ENCODE measurements at regions not wholly inside any gene's neighbourhood (a gene's known extent, or its start where the extent isn't known, plus 50 kb on each side); places are given as distances from the start of the nearest gene placed in this dataset.

- ATAC-seq (ENCODE audit: insufficient read depth, low read depth), result no peak
- Histone ChIP-seq H3K27ac (ENCODE audit: low read length) (no peak overlapping the region), H3K9ac (ENCODE audit: low read depth, low read length) (no peak overlapping the region), H3K9me3 (ENCODE audit: insufficient read depth, low read length, severe bottlenecking) (no peaks in the 10 kb centered on the region), H3K4me1 (ENCODE audit: insufficient read depth, low read length) (no peaks in the 10 kb centered on the region), H3K27me3 (ENCODE audit: insufficient read depth, low read length, poor library complexity) (peaks cover 2% of the 10 kb centered on the region), H3K79me2 (ENCODE audit: insufficient read depth, low read length) (no peaks in the 10 kb centered on the region), H4K20me1 (ENCODE audit: insufficient read depth, low read length) (no peaks in the 10 kb centered on the region), H3K4me2 (ENCODE audit: insufficient read depth, low read length) (no peak overlapping the region), H3K36me3 (ENCODE audit: insufficient read depth, low read length) (no peaks in the 10 kb centered on the region), H2AFZ (ENCODE audit: low read depth, low read length) (no peak overlapping the region), H3K4me3 (ENCODE audit: low read depth in 1 of 2, low read length in 2 of 2) (no peak overlapping the region)
- TF ChIP-seq EZH2 (IDR thresholded peaks at IDR 0.05; ENCODE audit: borderline replicate concordance, low read depth, low read length, severe bottlenecking) (no peak), CTCF (IDR thresholded peaks at IDR 0.05; ENCODE audit: borderline replicate concordance, extremely low read depth, low read length, poor library complexity, severe bottlenecking) (no peak)
- no peak for DNase-seq
Observed at GRCh38 chr17:27398691-27399090, 57.6 kb upstream of the KSR1 start.

- DNase-seq (no peak), ATAC-seq (ENCODE audit: insufficient read depth, low read depth) (no peak)
- Histone ChIP-seq H3K4me2 (ENCODE audit: insufficient read depth, low read length) (no peak overlapping the region), H3K4me3 (ENCODE audit: low read depth in 1 of 2, low read length in 2 of 2) (no peak overlapping the region), H3K79me2 (ENCODE audit: insufficient read depth, low read length) (no peaks in the 10 kb centered on the region), H3K4me1 (ENCODE audit: insufficient read depth, low read length) (no peaks in the 10 kb centered on the region), H4K20me1 (ENCODE audit: insufficient read depth, low read length) (no peaks in the 10 kb centered on the region), H3K36me3 (ENCODE audit: insufficient read depth, low read length) (no peaks in the 10 kb centered on the region), H3K27me3 (ENCODE audit: insufficient read depth, low read length, poor library complexity) (no peaks in the 10 kb centered on the region), H2AFZ (ENCODE audit: low read depth, low read length) (no peak overlapping the region), H3K9me3 (ENCODE audit: insufficient read depth, low read length, severe bottlenecking) (no peaks in the 10 kb centered on the region), H3K27ac (ENCODE audit: low read length) (no peak overlapping the region), H3K9ac (ENCODE audit: low read depth, low read length) (no peak overlapping the region)
- TF ChIP-seq CTCF (IDR thresholded peaks at IDR 0.05; ENCODE audit: borderline replicate concordance, extremely low read depth, low read length, poor library complexity, severe bottlenecking) (no peak), EZH2 (IDR thresholded peaks at IDR 0.05; ENCODE audit: borderline replicate concordance, low read depth, low read length, severe bottlenecking) (no peak)
Observed at GRCh38 chr17:27400991-27401390, 55.3 kb upstream of the KSR1 start.

- no peaks in the 10 kb centered on the region for H3K9me3 ChIP-seq (ENCODE audit: insufficient read depth, low read length, severe bottlenecking)
- no peak overlapping the region for H3K4me2 ChIP-seq (ENCODE audit: insufficient read depth, low read length)
- no peak overlapping the region for H3K4me3 ChIP-seq (ENCODE audit: low read depth in 1 of 2, low read length in 2 of 2)
- no peaks in the 10 kb centered on the region for H3K79me2 ChIP-seq (ENCODE audit: insufficient read depth, low read length)
- no peaks in the 10 kb centered on the region for H4K20me1 ChIP-seq (ENCODE audit: insufficient read depth, low read length)
- H3K36me3 ChIP-seq (ENCODE audit: insufficient read depth, low read length), result no peaks in the 10 kb centered on the region
- DNase-seq, result no peak
- no peak overlapping the region for H2AFZ ChIP-seq (ENCODE audit: low read depth, low read length)
- no peak for TF ChIP-seq EZH2 (IDR thresholded peaks at IDR 0.05; ENCODE audit: borderline replicate concordance, low read depth, low read length, severe bottlenecking)
- no peak for TF ChIP-seq CTCF (IDR thresholded peaks at IDR 0.05; ENCODE audit: borderline replicate concordance, extremely low read depth, low read length, poor library complexity, severe bottlenecking)
- no peaks in the 10 kb centered on the region for H3K4me1 ChIP-seq (ENCODE audit: insufficient read depth, low read length)
- H3K9ac ChIP-seq (ENCODE audit: low read depth, low read length), result no peak overlapping the region
- no peak for ATAC-seq (ENCODE audit: insufficient read depth, low read depth)
- H3K27ac ChIP-seq (ENCODE audit: low read length), result no peak overlapping the region
- H3K27me3 ChIP-seq (ENCODE audit: insufficient read depth, low read length, poor library complexity), result no peaks in the 10 kb centered on the region
Observed at GRCh38 chr17:27402943-27403342, 53.3 kb upstream of the KSR1 start.

- no peaks in the 10 kb centered on the region for H3K79me2 ChIP-seq (ENCODE audit: insufficient read depth, low read length)
- H3K27me3 ChIP-seq (ENCODE audit: insufficient read depth, low read length, poor library complexity), result no peaks in the 10 kb centered on the region
- no peak overlapping the region for H2AFZ ChIP-seq (ENCODE audit: low read depth, low read length)
- no peak for TF ChIP-seq EZH2 (IDR thresholded peaks at IDR 0.05; ENCODE audit: borderline replicate concordance, low read depth, low read length, severe bottlenecking)
- no peak for TF ChIP-seq CTCF (IDR thresholded peaks at IDR 0.05; ENCODE audit: borderline replicate concordance, extremely low read depth, low read length, poor library complexity, severe bottlenecking)
- H3K4me3 ChIP-seq (ENCODE audit: low read depth in 1 of 2, low read length in 2 of 2), result no peak overlapping the region
- no peaks in the 10 kb centered on the region for H4K20me1 ChIP-seq (ENCODE audit: insufficient read depth, low read length)
- no peak overlapping the region for H3K9ac ChIP-seq (ENCODE audit: low read depth, low read length)
- H3K9me3 ChIP-seq (ENCODE audit: insufficient read depth, low read length, severe bottlenecking), result no peaks in the 10 kb centered on the region
- no peak for DNase-seq
- ATAC-seq (ENCODE audit: insufficient read depth, low read depth), result no peak
- H3K4me1 ChIP-seq (ENCODE audit: insufficient read depth, low read length), result no peaks in the 10 kb centered on the region
- H3K4me2 ChIP-seq (ENCODE audit: insufficient read depth, low read length), result no peak overlapping the region
- H3K27ac ChIP-seq (ENCODE audit: low read length), result no peak overlapping the region
- no peaks in the 10 kb centered on the region for H3K36me3 ChIP-seq (ENCODE audit: insufficient read depth, low read length)
Observed at GRCh38 chr17:27403480-27404005, 52.7 kb upstream of the KSR1 start.

Measured in DND-41 (cell line).